ENCODE measurements at regions not wholly inside any gene's neighbourhood (a gene's known extent, or its start where the extent isn't known, plus 50 kb on each side); places are given as distances from the start of the nearest gene placed in this dataset.

- TF ChIP-seq POLR2A (IDR thresholded peaks at IDR 0.05) (no peak), POLR2AphosphoS5 (IDR thresholded peaks at IDR 0.05) (no peak)
Observed at GRCh38 chr6:2578767-2579166, 172.0 kb downstream of the MYLK4 start.
